Endothelial cell of umbilical vein (primary cell): ENCODE measurements at regions not wholly inside any gene's neighbourhood (a gene's known extent, or its start where the extent isn't known, plus 50 kb on each side); places are given as distances from the start of the nearest gene placed in this dataset.

Experiments used
- BruUV-seq: library from RNA; stranded (reverse); fragments of 400-500 nt; replicated peaks from 2 replicates; lab custom pipeline; 2021; lab: Mats Ljungman, UMichigan
- CTCF ChIA-PET: fragments of 300-600, 350-600 bp; sonication (Branson Sonifier 250); formaldehyde crosslinking; loops from one replicate; lab custom pipeline; 2021; ENCODE audit warnings: antibody characterized with exemption, inconsistent platforms; lab: Charles Lee
- POLR2A ChIA-PET: fragments of 300-600, 350-600 bp; sonication (Branson Sonifier 250); formaldehyde crosslinking; loops from one replicate; lab custom pipeline; 2021; ENCODE audit warnings: antibody characterized with exemption, inconsistent platforms; lab: Charles Lee
- DNase-seq: peaks from one replicate; pipeline ENCODE4 v3.0.0-alpha.2; 2011; ENCODE audit warnings: low read depth, low spot score
- FAIRE-seq: peaks from 2 replicates; lab custom pipeline; 2011; peaks lifted over from hg19 to GRCh38; lab: Jason Lieb, UNC
- H2AFZ ChIP-seq: 2 replicates; pipeline ENCODE4 v1.6.0; 2012; ENCODE audit warnings: low read depth, low read length, control low read depth, inconsistent platforms
- H3K27ac ChIP-seq: 2 replicates; pipeline ENCODE4 v1.5.1; 2011; ENCODE audit warnings: low read depth, mild to moderate bottlenecking, control low read depth, low read length, moderate library complexity; ENCODE audit not compliant: insufficient read depth
- H3K27me3 ChIP-seq, 2 experiments: 2 replicates each; pipeline versions ENCODE4 v1.6.0 to v1.6.1; 2011; ENCODE audit warnings: low read length in 2 of 2, mixed read lengths in 1 of 2; ENCODE audit not compliant: control insufficient read depth in 2 of 2, insufficient read depth in 2 of 2
- H3K36me3 ChIP-seq, 2 experiments: 2 replicates in 1 of 2; 3 replicates in 1 of 2; pipeline ENCODE4 v1.5.1; 2011; ENCODE audit warnings: low read length in 2 of 2, mild to moderate bottlenecking in 1 of 2, moderate library complexity in 1 of 2; ENCODE audit not compliant: control insufficient read depth in 2 of 2, insufficient read depth in 2 of 2; ENCODE audit errors: extremely low read depth in 1 of 2
- H3K4me1 ChIP-seq: 3 replicates; pipeline ENCODE4 v1.5.1; 2011; ENCODE audit warnings: mild to moderate bottlenecking, low read length; ENCODE audit not compliant: control insufficient read depth, insufficient read depth; ENCODE audit errors: extremely low read depth
- H3K4me2 ChIP-seq: 2 replicates; pipeline ENCODE4 v1.6.1; 2011; ENCODE audit warnings: low read length, control low read depth, mixed read lengths; ENCODE audit not compliant: insufficient read depth
- H3K4me3 ChIP-seq, 3 experiments: fragments of 200-600 bp in 1 of 3; sonication (generic), shearing (Covaris generic) in 1 of 3; replicated peaks in 1 of 3; 2 replicates each; pipeline ENCODE4 v1.5.1; 2011 to 2016; ENCODE audit warnings: control low read depth in 3 of 3, low read length in 3 of 3, mild to moderate bottlenecking in 2 of 3, inconsistent platforms in 1 of 3, low read depth in 1 of 3, moderate library complexity in 1 of 3; ENCODE audit not compliant: insufficient read depth in 1 of 3
- H3K79me2 ChIP-seq: 2 replicates; pipeline ENCODE4 v1.6.0; 2012; ENCODE audit warnings: low read length, inconsistent platforms; ENCODE audit not compliant: control insufficient read depth, insufficient read depth
- H3K9ac ChIP-seq: replicated peaks from 2 replicates; pipeline ENCODE3; 2011; ENCODE audit warnings: low read length, control low read depth; ENCODE audit not compliant: insufficient read depth; ENCODE audit errors: extremely low read depth
- H3K9me1 ChIP-seq: replicated peaks from 3 replicates; pipeline ENCODE4 v1.6.0; 2011; ENCODE audit warnings: mild to moderate bottlenecking, low read length; ENCODE audit not compliant: control insufficient read depth, insufficient read depth; ENCODE audit errors: extremely low read depth
- H3K9me3 ChIP-seq: replicated peaks from 2 replicates; pipeline ENCODE4 v1.5.1; 2012; ENCODE audit warnings: low read length, inconsistent platforms; ENCODE audit not compliant: control insufficient read depth, insufficient read depth
- H4K20me1 ChIP-seq: replicated peaks from 2 replicates; pipeline ENCODE3; 2011; ENCODE audit warnings: mild to moderate bottlenecking, low read length; ENCODE audit not compliant: control insufficient read depth, insufficient read depth; ENCODE audit errors: extremely low read depth
- CTCF ChIP-seq, 2 donors: IDR thresholded peaks; 1 replicate in 1 of 2; 2 replicates in 1 of 2; pipeline ENCODE4 v1.5.1; 2011; ENCODE audit warnings: low read length in 2 of 2, mild to moderate bottlenecking in 2 of 2, moderate library complexity in 2 of 2, control low read depth in 1 of 2, inconsistent platforms in 1 of 2, low read depth in 1 of 2; ENCODE audit not compliant: insufficient read depth in 1 of 2; ENCODE audit errors: extremely low read depth in 1 of 2
- EZH2 ChIP-seq: IDR thresholded peaks from 2 replicates; pipeline ENCODE4 v1.6.1; 2012; ENCODE audit warnings: borderline replicate concordance, low read depth, mild to moderate bottlenecking, moderate library complexity, low read length, inconsistent platforms; ENCODE audit not compliant: severe bottlenecking
- FOS ChIP-seq: IDR thresholded peaks from 2 replicates; pipeline ENCODE4 v1.6.1; 2011; ENCODE audit warnings: mild to moderate bottlenecking, low read length, moderate library complexity, borderline replicate concordance; ENCODE audit not compliant: insufficient read depth
- GATA2 ChIP-seq: IDR thresholded peaks from 2 replicates; pipeline ENCODE4 v1.7.0; 2011; ENCODE audit warnings: low read depth, mild to moderate bottlenecking, moderate library complexity, mixed read lengths, low read length; ENCODE audit not compliant: insufficient read length, insufficient read depth
- JUN ChIP-seq: IDR thresholded peaks from 2 replicates; pipeline ENCODE4 v1.6.1; 2011; ENCODE audit warnings: borderline replicate concordance, low read depth; ENCODE audit not compliant: insufficient read length, insufficient read depth
- MAX ChIP-seq: IDR thresholded peaks from 2 replicates; pipeline ENCODE4 v1.6.1; 2011; ENCODE audit not compliant: insufficient read depth, insufficient read length
- MYC ChIP-seq: IDR thresholded peaks from one replicate; pipeline ENCODE4 v1.6.1; 2011; ENCODE audit warnings: mild to moderate bottlenecking, low read depth, low read length
- POLR2A ChIP-seq: IDR thresholded peaks from 2 replicates; pipeline ENCODE4 v1.6.1; 2012; ENCODE audit warnings: low read depth, mild to moderate bottlenecking, control low read depth, low read length
- POLR2AphosphoS5 ChIP-seq: IDR thresholded peaks from 2 replicates; pipeline ENCODE4 v1.6.1; 2012; ENCODE audit warnings: low read depth, mild to moderate bottlenecking, control low read depth, low read length, moderate library complexity; ENCODE audit not compliant: insufficient read depth
- dilution Hi-C: fragments of 300-500 bp; cut with MboI; formaldehyde crosslinking; loops from one replicate; pipeline ENCODE4 v1.15.0; 2019; ENCODE audit warnings: low sequenced_read_pairs; ENCODE audit not compliant: extremely low pct_ligation_motif_present
- intact Hi-C: fragments of 100-400 bp; cut with micrococcal nuclease; formaldehyde crosslinking; loops from one replicate; pipeline ENCODE4 v1.10.0; 2022

- BruUV-seq: no TSS peak
- Histone ChIP-seq H3K27me3 (no peaks in the 10 kb centered on the region), H3K4me1 (peaks cover 4% of the 10 kb centered on the region), H3K79me2 (no peaks in the 10 kb centered on the region), H2AFZ (no peak overlapping the region), H4K20me1 (no peaks in the 10 kb centered on the region), H3K36me3 (no peaks in the 10 kb centered on the region), H3K4me2 (no peak overlapping the region), H3K4me3 (no peak overlapping the region), H3K9me3 (no peaks in the 10 kb centered on the region), H3K9ac (no peak overlapping the region), H3K27ac (no peak overlapping the region), H3K9me1 (no peaks in the 10 kb centered on the region)
- ChIA-PET CTCF (interaction anchor here (1.5 to 3.0 kb wide), 3 partner anchors 165 to 836 kb away, joined by 6 to 10 read pairs (median 7); no protein-coding TSS in a partner anchor), POLR2A (no interaction called here)
- dilution Hi-C loops (no loop called here), intact Hi-C loops (loop anchor here (1.0 to 2.0 kb wide), 2 partner anchors 165 to 630 kb away; no protein-coding TSS in a partner anchor)
- DNase-seq: peak; percentile 50
- TF ChIP-seq CTCF (IDR thresholded peaks at IDR 0.05; ENCODE audit: extremely low read depth in 1 of 2, insufficient read depth in 1 of 2, low read depth in 1 of 2, low read length in 2 of 2) (peak; percentile 39 to 56), FOS (no peak)
- FAIRE-seq: peak; percentile 44
Measured at GRCh38 chr6:74574794-74575193, 631.1 kb downstream of the COL12A1 start.

- no peak for DNase-seq
- peaks cover 15% of the 10 kb centered on the region for H3K4me1 ChIP-seq
- no peaks in the 10 kb centered on the region for H3K9me3 ChIP-seq
- TF ChIP-seq FOS (no peak), EZH2 (no peak), MAX (no peak), MYC (no peak), POLR2A (no peak), JUN (no peak), CTCF (IDR thresholded peaks at IDR 0.05; ENCODE audit: extremely low read depth in 1 of 2, insufficient read depth in 1 of 2, low read depth in 1 of 2, low read length in 2 of 2) (no peak), GATA2 (no peak), POLR2AphosphoS5 (no peak)
- H3K27me3 ChIP-seq: no peaks in the 10 kb centered on the region
- POLR2A ChIA-PET: no interaction called here
- no peak overlapping the region for H3K27ac ChIP-seq
- no peaks in the 10 kb centered on the region for H4K20me1 ChIP-seq
- CTCF ChIA-PET: interaction anchor here (1.0 to 2.4 kb wide), 4 partner anchors 10 to 632 kb away, joined by 3 to 7 read pairs (median 3); partner anchors contain the start of gene COL12A1
- no peak overlapping the region for H3K9ac ChIP-seq
- FAIRE-seq: no peak
- H3K4me3 ChIP-seq: no peak overlapping the region
- intact Hi-C loops (loop anchor here (1.0 to 2.0 kb wide), 2 partner anchors 164 to 631 kb away; no protein-coding TSS in a partner anchor), dilution Hi-C loops (no loop called here)
- H2AFZ ChIP-seq: no peak overlapping the region
- no peak overlapping the region for H3K4me2 ChIP-seq
- H3K36me3 ChIP-seq: no peaks in the 10 kb centered on the region
- H3K79me2 ChIP-seq: no peaks in the 10 kb centered on the region
- BruUV-seq: no TSS peak
- no peaks in the 10 kb centered on the region for H3K9me1 ChIP-seq
Measured at GRCh38 chr6:74573613-74574012, 632.2 kb downstream of the COL12A1 start.
